Adrenal gland (tissue), 5 donors: ENCODE measurements at regions not wholly inside any gene's neighbourhood (a gene's known extent, or its start where the extent isn't known, plus 50 kb on each side); places are given as distances from the start of the nearest gene placed in this dataset.

Experiments used
- CTCF ChIP-seq, 6 experiments: fragments of 450-650 bp in 4 of 6; fragments of 200-600 bp in 2 of 6; sonication (generic) in 1 of 6; IDR thresholded peaks; 1 replicate in 5 of 6; 2 replicates in 1 of 6; pipeline versions ENCODE4 v1.5.1 to v1.8.0; 2016 to 2021; ENCODE audit warnings: antibody characterized with exemption in 6 of 6, mild to moderate bottlenecking in 2 of 6, moderate library complexity in 1 of 6
- POLR2A ChIP-seq, 2 donors: fragments of 450-650 bp; IDR thresholded peaks; one replicate each; pipeline ENCODE4 v1.6.1; 2017; ENCODE audit warnings: antibody characterized with exemption in 2 of 2, mild to moderate bottlenecking in 2 of 2, moderate library complexity in 1 of 2
- donor health status: DM: no; HTN: no; CAD: no.

GRCh38 chr10:100615241-100615640 lies 79.5 kb downstream of the HIF1AN start:
- TF ChIP-seq CTCF (IDR thresholded peaks at IDR 0.05) (no peak), POLR2A (IDR thresholded peaks at IDR 0.05) (no peak)
